Natural killer cell (primary cell): ENCODE measurements at regions not wholly inside any gene's neighbourhood (a gene's known extent, or its start where the extent isn't known, plus 50 kb on each side); places are given as distances from the start of the nearest gene placed in this dataset.

Experiments used
- ATAC-seq, 3 donors: fragments of 150-1000 bp in 2 of 3; fragments of 200-7000 bp in 1 of 3; cut with Tn5 transposase; 1 replicate in 1 of 3; 2 replicates in 2 of 3; pipeline ENCODE4 v1.10.0; 2021; ENCODE audit warnings: mild to moderate bottlenecking in 2 of 3, moderate library complexity in 2 of 3
- DNase-seq, 2 donors: peaks; one replicate each; pipeline versions ENCODE4 v3.0.0 to v3.0.0-alpha.2; 2013 to 2021; ENCODE audit warnings: mixed read lengths in 1 of 2
- H3K27ac ChIP-seq: one replicate; pipeline ENCODE4 v1.5.1; 2013; ENCODE audit warnings: mild to moderate bottlenecking, low read length
- H3K27me3 ChIP-seq: one replicate; pipeline ENCODE4 v1.6.1; 2013; ENCODE audit warnings: low read length; ENCODE audit not compliant: control insufficient read depth, insufficient read depth
- H3K36me3 ChIP-seq: one replicate; pipeline ENCODE4 v1.6.1; 2013; ENCODE audit warnings: low read length; ENCODE audit not compliant: control insufficient read depth, insufficient read depth
- H3K4me1 ChIP-seq: one replicate; pipeline ENCODE4 v1.6.1; 2013; ENCODE audit warnings: low read length; ENCODE audit not compliant: control insufficient read depth, insufficient read depth
- H3K4me3 ChIP-seq: one replicate; pipeline ENCODE4 v1.5.1; 2013; ENCODE audit warnings: low read length
- H3K9me3 ChIP-seq: one replicate; pipeline ENCODE4 v1.6.1; 2013; ENCODE audit warnings: low read length; ENCODE audit not compliant: control insufficient read depth, insufficient read depth
- H3K27ac Mint-ChIP-seq, 2 donors: one replicate each; pipeline ENCODE4 v1.8.0; 2022; ENCODE audit warnings: mild to moderate bottlenecking in 2 of 2, mixed read lengths in 2 of 2, moderate library complexity in 1 of 2
- H3K27me3 Mint-ChIP-seq, 2 donors: one replicate each; pipeline ENCODE4 v1.8.0; 2022; ENCODE audit warnings: low read depth in 2 of 2, mixed read lengths in 2 of 2
- H3K36me3 Mint-ChIP-seq: one replicate; pipeline ENCODE4 v1.8.0; 2022; ENCODE audit warnings: mixed read lengths
- H3K4me1 Mint-ChIP-seq, 2 donors: one replicate each; pipeline ENCODE4 v1.8.0; 2022; ENCODE audit warnings: mixed read lengths in 2 of 2
- H3K4me3 Mint-ChIP-seq: one replicate; pipeline ENCODE4 v1.8.0; 2022; ENCODE audit warnings: mild to moderate bottlenecking, moderate library complexity, mixed read lengths
- H3K9me3 Mint-ChIP-seq, 2 donors: one replicate each; pipeline ENCODE4 v1.8.0; 2022; ENCODE audit warnings: mixed read lengths in 2 of 2
- CTCF ChIP-seq: fragments of 200-600 bp; IDR thresholded peaks from one replicate; pipeline ENCODE4 v1.8.0; 2022; ENCODE audit warnings: antibody characterized with exemption
- WGBS: methylation state at CpG from one replicate; pipeline ENCODE4 v1.1.7; 2013; ENCODE audit warnings: missing lambda C conversion rate; ENCODE audit not compliant: insufficient coverage; 5-methylcytosine and 5-hydroxymethylcytosine counted together
- intact Hi-C: fragments of 100-400 bp; cut with micrococcal nuclease; formaldehyde crosslinking; loops from one replicate; pipeline ENCODE4 v1.14.2; 2022

GRCh38 chr6:90432041-90432775 is 135.6 kb upstream of the BACH2 start:
- Mint-ChIP-seq H3K4me1 (no peaks in the 10 kb centered on the region), H3K9me3 (peaks cover 7 to 8% of the 10 kb centered on the region in 2 donors), H3K4me3 (no peak overlapping the region), H3K27ac (no peak overlapping the region), H3K36me3 (peaks cover 15% of the 10 kb centered on the region), H3K27me3 (peaks cover 0 to 3% of the 10 kb centered on the region in 2 donors)
- Histone ChIP-seq H3K27me3 (no peaks in the 10 kb centered on the region), H3K4me3 (no peak overlapping the region), H3K9me3 (no peaks in the 10 kb centered on the region), H3K36me3 (no peaks in the 10 kb centered on the region), H3K27ac (no peak overlapping the region), H3K4me1 (no peaks in the 10 kb centered on the region)
- intact Hi-C loops = no loop called here
- TF ChIP-seq CTCF = no peak
- DNase-seq = no peak
- ATAC-seq = no peak
- 100% methylated on average over 2 of the region's 3 CpGs for WGBS

GRCh38 chr6:90431576-90431975 is 134.9 kb upstream of the BACH2 start:
- DNase-seq (no peak), ATAC-seq (no peak)
- no peaks in the 10 kb centered on the region for H3K4me1 ChIP-seq
- no peak overlapping the region for H3K27ac Mint-ChIP-seq
- H3K27me3 ChIP-seq = no peaks in the 10 kb centered on the region
- no peak for TF ChIP-seq CTCF
- intact Hi-C loops = no loop called here
- no peaks in the 10 kb centered on the region for H3K36me3 ChIP-seq
- H3K4me3 ChIP-seq = no peak overlapping the region
- peaks cover 7 to 8% of the 10 kb centered on the region in 2 donors for H3K9me3 Mint-ChIP-seq
- peaks cover 15% of the 10 kb centered on the region for H3K36me3 Mint-ChIP-seq
- H3K4me1 Mint-ChIP-seq = no peaks in the 10 kb centered on the region
- no peaks in the 10 kb centered on the region for H3K9me3 ChIP-seq
- peaks cover 0 to 3% of the 10 kb centered on the region in 2 donors for H3K27me3 Mint-ChIP-seq
- no peak overlapping the region for H3K27ac ChIP-seq
- H3K4me3 Mint-ChIP-seq = no peak overlapping the region

GRCh38 chr6:90429713-90430112 is 133.1 kb upstream of the BACH2 start:
- H3K27ac Mint-ChIP-seq = no peak overlapping the region
- DNase-seq = peak in 1 of 2 donors; percentile 25
- intact Hi-C loops = loop anchor here (5.0 kb wide), 1 partner anchor 48 kb away; no protein-coding TSS in a partner anchor

More at GRCh38 chr6:90429713-90430112, 133.1 kb upstream of the BACH2 start:
- Mint-ChIP-seq H3K4me3 (no peak overlapping the region), H3K36me3 (peaks cover 15% of the 10 kb centered on the region), H3K27me3 (peaks cover 0 to 3% of the 10 kb centered on the region in 2 donors), H3K4me1 (peaks cover 11% of the 10 kb centered on the region in 2 donors), H3K9me3 (peaks cover 8 to 10% of the 10 kb centered on the region in 2 donors)
- Histone ChIP-seq H3K9me3 (no peaks in the 10 kb centered on the region), H3K27ac (no peak overlapping the region), H3K4me1 (no peaks in the 10 kb centered on the region), H3K27me3 (no peaks in the 10 kb centered on the region), H3K4me3 (no peak overlapping the region), H3K36me3 (no peaks in the 10 kb centered on the region)
- ATAC-seq = no peak
- no peak for TF ChIP-seq CTCF
